ENCODE measurements at regions not wholly inside any gene's neighbourhood (a gene's known extent, or its start where the extent isn't known, plus 50 kb on each side); places are given as distances from the start of the nearest gene placed in this dataset.

DNA sequence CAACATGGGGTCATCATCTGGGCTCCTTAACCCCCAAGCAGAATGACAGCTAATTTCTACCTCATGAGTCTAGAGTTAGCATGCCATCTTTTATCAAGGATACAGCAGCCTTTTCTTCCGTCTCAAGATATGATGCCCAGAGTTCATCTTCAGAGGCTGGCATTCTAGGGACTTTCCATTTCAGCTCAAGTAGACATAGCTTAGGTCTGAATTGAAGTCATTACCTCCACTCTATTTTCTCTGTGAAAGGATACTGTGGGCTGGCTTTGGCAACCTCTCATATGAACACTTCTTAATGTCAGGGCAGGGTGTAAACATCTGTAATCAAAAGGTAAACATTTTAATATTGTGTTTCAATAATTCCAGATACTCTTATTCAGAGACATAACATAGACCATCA is 535.7 kb downstream of the MAT2B start:
- DNase-seq (ENCODE audit: extremely low spot score): no peak
- ChIA-PET CTCF (interaction anchor here (1.7 kb wide), 1 partner anchor 10 kb away, joined by 4 read pairs; no protein-coding TSS in a partner anchor), POLR2A (no interaction called here)
- TF ChIP-seq, protein P1, sequence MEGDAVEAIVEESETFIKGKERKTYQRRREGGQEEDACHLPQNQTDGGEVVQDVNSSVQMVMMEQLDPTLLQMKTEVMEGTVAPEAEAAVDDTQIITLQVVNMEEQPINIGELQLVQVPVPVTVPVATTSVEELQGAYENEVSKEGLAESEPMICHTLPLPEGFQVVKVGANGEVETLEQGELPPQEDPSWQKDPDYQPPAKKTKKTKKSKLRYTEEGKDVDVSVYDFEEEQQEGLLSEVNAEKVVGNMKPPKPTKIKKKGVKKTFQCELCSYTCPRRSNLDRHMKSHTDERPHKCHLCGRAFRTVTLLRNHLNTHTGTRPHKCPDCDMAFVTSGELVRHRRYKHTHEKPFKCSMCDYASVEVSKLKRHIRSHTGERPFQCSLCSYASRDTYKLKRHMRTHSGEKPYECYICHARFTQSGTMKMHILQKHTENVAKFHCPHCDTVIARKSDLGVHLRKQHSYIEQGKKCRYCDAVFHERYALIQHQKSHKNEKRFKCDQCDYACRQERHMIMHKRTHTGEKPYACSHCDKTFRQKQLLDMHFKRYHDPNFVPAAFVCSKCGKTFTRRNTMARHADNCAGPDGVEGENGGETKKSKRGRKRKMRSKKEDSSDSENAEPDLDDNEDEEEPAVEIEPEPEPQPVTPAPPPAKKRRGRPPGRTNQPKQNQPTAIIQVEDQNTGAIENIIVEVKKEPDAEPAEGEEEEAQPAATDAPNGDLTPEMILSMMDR (IDR thresholded peaks at IDR 0.05; ENCODE audit: control extremely low read depth, extremely low read depth, low read depth, missing control alignments): no peak

DNA sequence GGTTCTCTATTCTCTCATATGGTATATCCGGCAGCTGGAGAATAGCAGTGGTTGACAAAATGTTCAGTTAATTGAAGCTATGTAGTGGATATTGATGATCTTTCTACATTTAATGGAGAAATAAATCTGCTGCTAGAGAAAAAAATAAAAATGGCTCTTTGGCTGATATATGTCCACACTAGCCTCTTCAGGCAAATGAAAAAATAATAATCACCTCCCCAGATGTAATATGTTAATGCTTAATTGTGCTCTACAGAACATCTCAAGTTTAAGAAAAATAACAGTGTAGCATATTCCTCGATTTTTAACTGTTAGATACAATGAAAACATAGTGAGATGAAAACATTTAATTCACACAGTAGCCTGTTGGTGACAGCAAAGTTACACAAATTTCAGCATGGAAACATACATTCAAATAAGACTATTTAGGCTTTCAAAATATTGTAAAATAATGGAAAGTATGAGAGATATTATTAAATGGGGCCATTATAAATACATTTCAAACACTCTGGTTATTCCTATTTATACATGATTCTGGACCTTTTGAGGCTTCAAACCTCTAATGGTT is 543.0 kb downstream of the MAT2B start:
- CTCF ChIA-PET: interaction anchor here (1.5 kb wide), 1 partner anchor 455 kb away, joined by 4 read pairs; no protein-coding TSS in a partner anchor
- no peak for DNase-seq (ENCODE audit: extremely low spot score)
- TF ChIP-seq, protein P1 (IDR thresholded peaks at IDR 0.05; ENCODE audit: control extremely low read depth, extremely low read depth, low read depth, missing control alignments): no peak
- POLR2A ChIA-PET: no interaction called here

DNA sequence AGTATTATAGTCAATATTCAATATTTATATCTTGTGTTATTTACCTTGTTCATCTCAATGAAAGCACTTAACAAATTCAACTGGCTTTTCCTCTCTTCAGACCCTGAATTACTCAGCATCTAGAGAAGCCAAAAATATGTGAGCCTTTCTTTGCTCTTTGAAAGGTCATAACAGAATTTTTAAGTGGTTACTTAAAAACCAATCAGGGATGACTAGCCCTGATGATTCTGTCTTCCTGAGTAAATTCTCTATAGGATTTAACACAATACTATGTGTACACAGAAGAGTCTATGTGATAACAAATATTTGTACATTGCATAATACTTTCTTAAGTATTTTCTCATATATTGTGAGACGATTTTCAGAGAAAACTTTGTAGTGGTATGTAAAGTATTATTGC is 546.3 kb downstream of the MAT2B start:
- DNase-seq (ENCODE audit: extremely low spot score): no peak
- POLR2A ChIA-PET: no interaction called here
- CTCF ChIA-PET: interaction anchor here (1.1 kb wide), 1 partner anchor 30 kb away, joined by 3 read pairs; no protein-coding TSS in a partner anchor
- TF ChIP-seq, protein P1 (IDR thresholded peaks at IDR 0.05; ENCODE audit: control extremely low read depth, extremely low read depth, low read depth, missing control alignments): no peak

DNA sequence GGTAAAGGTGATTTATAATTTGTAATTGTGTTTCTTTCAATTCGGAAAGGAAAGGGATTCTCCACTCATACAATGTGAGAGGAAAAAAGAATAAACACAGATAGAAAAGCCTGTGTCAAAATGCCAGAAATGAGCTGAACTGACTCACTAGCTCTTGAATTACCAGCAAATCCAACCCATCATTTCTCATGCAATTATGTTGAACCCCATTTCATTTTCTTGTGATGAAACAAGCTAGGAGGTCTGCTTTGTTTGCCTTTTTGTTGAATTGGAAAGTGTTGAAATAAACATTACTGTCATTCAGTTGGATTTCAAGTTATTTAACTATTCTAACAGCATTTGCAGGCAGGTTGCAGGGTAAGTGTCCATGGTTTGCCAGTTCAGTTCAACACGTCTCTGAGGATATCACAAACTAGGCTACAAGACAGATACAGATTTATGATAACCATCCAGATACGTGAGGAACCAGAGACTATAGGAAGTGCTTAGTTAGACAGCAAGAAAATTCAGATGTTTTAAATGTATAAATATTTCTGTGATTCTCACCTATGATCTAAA is 547.2 kb downstream of the MAT2B start:
- ChIA-PET POLR2A (no interaction called here), CTCF (interaction anchor here (1.0 to 1.6 kb wide), 2 partner anchors 9 to 29 kb away, joined by 3 read pairs; no protein-coding TSS in a partner anchor)
- TF ChIP-seq, protein P1 (IDR thresholded peaks at IDR 0.05; ENCODE audit: control extremely low read depth, extremely low read depth, low read depth, missing control alignments): no peak
- DNase-seq (ENCODE audit: extremely low spot score): no peak

- TF ChIP-seq, protein P1 (IDR thresholded peaks at IDR 0.05; ENCODE audit: control extremely low read depth, extremely low read depth, low read depth, missing control alignments): no peak
- POLR2A ChIA-PET: no interaction called here
- CTCF ChIA-PET: interaction anchor here (1.0 to 1.6 kb wide), 2 partner anchors 8 to 29 kb away, joined by 3 read pairs; no protein-coding TSS in a partner anchor
- no peak for DNase-seq (ENCODE audit: extremely low spot score)
These were observed 547.7 kb downstream of the MAT2B start for GRCh38 chr5:164053123-164053522.

GRCh38 chr5:164054461-164054860 is 549.0 kb downstream of the MAT2B start:
- POLR2A ChIA-PET: no interaction called here
- CTCF ChIA-PET: no interaction called here
- DNase-seq (ENCODE audit: extremely low spot score): no peak
- TF ChIP-seq, protein P1 (IDR thresholded peaks at IDR 0.05; ENCODE audit: control extremely low read depth, extremely low read depth, low read depth, missing control alignments): no peak

Data from GM10248 (cell line).